SH-SY5Y (cell line): ENCODE measurements at regions not wholly inside any gene's neighbourhood (a gene's known extent, or its start where the extent isn't known, plus 50 kb on each side); places are given as distances from the start of the nearest gene placed in this dataset.

Experiments
- GATA2 ChIP-seq: IDR thresholded peaks from 2 replicates; pipeline ENCODE4 v1.6.1; 2011; ENCODE audit warnings: mild to moderate bottlenecking, low read depth, low read length
- GATA3 ChIP-seq: IDR thresholded peaks from 2 replicates; pipeline ENCODE4 v1.6.1; 2011; ENCODE audit warnings: low read depth, mild to moderate bottlenecking, low read length, moderate library complexity

- TF ChIP-seq GATA3 (no peak), GATA2 (no peak)
Observed at GRCh38 chr16:5838071-5838470, 740.5 kb upstream of the EEF2KMT start.
